IgD-negative memory B cell (primary cell): ENCODE measurements at regions not wholly inside any gene's neighbourhood (a gene's known extent, or its start where the extent isn't known, plus 50 kb on each side); places are given as distances from the start of the nearest gene placed in this dataset.
"Not testable (repeated sequence)": the region's sequence is repeated elsewhere in the genome, so short reads cannot be mapped to it uniquely, and the experiment has no call there.

Source experiments
- H3K27ac Mint-ChIP-seq, 3 donors: one replicate each; pipeline ENCODE4 v1.8.0; 2020 to 2022; ENCODE audit warnings: mild to moderate bottlenecking in 3 of 3, mixed read lengths in 3 of 3, moderate library complexity in 1 of 3
- H3K27me3 Mint-ChIP-seq: one replicate; pipeline ENCODE4 v1.8.0; 2021; ENCODE audit warnings: mixed read lengths
- H3K36me3 Mint-ChIP-seq: one replicate; pipeline ENCODE4 v1.8.0; 2020; ENCODE audit warnings: mild to moderate bottlenecking, mixed read lengths
- H3K4me1 Mint-ChIP-seq, 3 donors: one replicate each; pipeline ENCODE4 v1.8.0; 2020 to 2022; ENCODE audit warnings: mixed read lengths in 3 of 3, mild to moderate bottlenecking in 1 of 3
- H3K4me3 Mint-ChIP-seq, 4 donors: one replicate each; pipeline ENCODE4 v1.8.0; 2020 to 2022; ENCODE audit warnings: mild to moderate bottlenecking in 4 of 4, mixed read lengths in 4 of 4, moderate library complexity in 3 of 4
- H3K9me3 Mint-ChIP-seq, 3 donors: one replicate each; pipeline ENCODE4 v1.8.0; 2020 to 2021; ENCODE audit warnings: mixed read lengths in 3 of 3, mild to moderate bottlenecking in 1 of 3

GRCh38 chr1:177634151-177634550, 335.7 kb downstream of the SEC16B start:
- not testable (repeated sequence) for H3K4me3 Mint-ChIP-seq, H3K4me1 Mint-ChIP-seq, H3K36me3 Mint-ChIP-seq, H3K27ac Mint-ChIP-seq, H3K27me3 Mint-ChIP-seq, H3K9me3 Mint-ChIP-seq

DNA sequence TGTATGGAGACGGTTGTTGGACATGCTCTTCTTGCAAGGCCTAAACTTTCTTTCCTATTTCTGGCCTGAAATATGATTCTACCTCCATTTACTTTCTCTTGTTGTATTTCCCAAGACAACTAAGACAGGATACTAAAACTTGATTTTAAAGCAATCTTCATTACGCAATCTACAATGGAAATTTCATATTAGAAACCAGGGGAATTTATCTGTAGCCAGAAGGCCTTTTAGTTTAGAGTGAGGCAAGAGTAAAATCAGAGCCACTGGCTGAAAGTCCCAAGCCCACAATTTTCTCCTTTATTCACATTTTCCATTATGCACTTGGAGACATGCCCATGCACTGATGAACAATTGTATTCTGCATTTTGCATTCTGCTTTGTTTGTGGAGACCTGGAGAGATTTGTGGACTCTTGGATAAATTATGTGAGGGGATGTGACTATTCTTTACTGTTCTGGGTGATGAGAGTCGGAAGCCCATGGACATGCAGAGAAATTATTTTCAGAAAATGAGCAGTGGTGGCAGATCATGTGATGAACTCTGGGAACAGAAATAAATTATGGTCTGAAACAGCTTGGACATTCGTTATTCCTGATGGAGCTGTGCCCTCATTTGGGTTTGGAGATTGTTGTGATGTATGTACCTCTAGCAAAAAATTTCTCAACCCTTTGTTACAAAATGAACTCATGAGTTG, 336.8 kb downstream of the SEC16B start:
- H3K36me3 Mint-ChIP-seq: no peaks in the 10 kb centered on the region
- peaks cover 0 to 5% (median 3%) of the 10 kb centered on the region in 3 donors for H3K9me3 Mint-ChIP-seq
- H3K27me3 Mint-ChIP-seq: no peaks in the 10 kb centered on the region
- H3K27ac Mint-ChIP-seq: no peak overlapping the region
- H3K4me1 Mint-ChIP-seq: no peaks in the 10 kb centered on the region
- no peak overlapping the region for H3K4me3 Mint-ChIP-seq

GRCh38 chr1:177631770-177632169, 338.1 kb downstream of the SEC16B start:
- Mint-ChIP-seq H3K27ac (no peak overlapping the region), H3K9me3 (peaks cover 0 to 5% (median 3%) of the 10 kb centered on the region in 3 donors), H3K4me3 (no peak overlapping the region), H3K36me3 (no peaks in the 10 kb centered on the region), H3K27me3 (no peaks in the 10 kb centered on the region), H3K4me1 (no peaks in the 10 kb centered on the region)

GRCh38 chr1:177629526-177629925, 340.3 kb downstream of the SEC16B start:
- Mint-ChIP-seq H3K27ac (no peak overlapping the region), H3K4me3 (no peak overlapping the region), H3K4me1 (no peaks in the 10 kb centered on the region), H3K36me3 (no peaks in the 10 kb centered on the region), H3K27me3 (no peaks in the 10 kb centered on the region), H3K9me3 (peaks cover 3 to 8% (median 4%) of the 10 kb centered on the region in 3 donors)

- no peak overlapping the region for H3K4me3 Mint-ChIP-seq
- peaks cover 0 to 5% (median 4%) of the 10 kb centered on the region in 3 donors for H3K9me3 Mint-ChIP-seq
- no peak overlapping the region for H3K27ac Mint-ChIP-seq
- H3K4me1 Mint-ChIP-seq: no peaks in the 10 kb centered on the region
- H3K36me3 Mint-ChIP-seq: no peaks in the 10 kb centered on the region
- no peaks in the 10 kb centered on the region for H3K27me3 Mint-ChIP-seq
Observed at GRCh38 chr1:177627148-177627910, 342.5 kb downstream of the SEC16B start.

GRCh38 chr1:177620636-177621190, 349.1 kb downstream of the SEC16B start:
- Mint-ChIP-seq H3K27me3 (no peaks in the 10 kb centered on the region), H3K27ac (no peak overlapping the region), H3K9me3 (peaks cover 0 to 8% (median 3%) of the 10 kb centered on the region in 3 donors), H3K4me1 (no peaks in the 10 kb centered on the region), H3K36me3 (no peaks in the 10 kb centered on the region), H3K4me3 (no peak overlapping the region)

GRCh38 chr1:177615251-177615650, 354.6 kb downstream of the SEC16B start:
- peaks cover 0 to 2% (median 0%) of the 10 kb centered on the region in 3 donors for H3K9me3 Mint-ChIP-seq
- no peaks in the 10 kb centered on the region for H3K4me1 Mint-ChIP-seq
- no peak overlapping the region for H3K27ac Mint-ChIP-seq
- no peaks in the 10 kb centered on the region for H3K36me3 Mint-ChIP-seq
- H3K27me3 Mint-ChIP-seq: no peaks in the 10 kb centered on the region
- H3K4me3 Mint-ChIP-seq: no peak overlapping the region

DNA sequence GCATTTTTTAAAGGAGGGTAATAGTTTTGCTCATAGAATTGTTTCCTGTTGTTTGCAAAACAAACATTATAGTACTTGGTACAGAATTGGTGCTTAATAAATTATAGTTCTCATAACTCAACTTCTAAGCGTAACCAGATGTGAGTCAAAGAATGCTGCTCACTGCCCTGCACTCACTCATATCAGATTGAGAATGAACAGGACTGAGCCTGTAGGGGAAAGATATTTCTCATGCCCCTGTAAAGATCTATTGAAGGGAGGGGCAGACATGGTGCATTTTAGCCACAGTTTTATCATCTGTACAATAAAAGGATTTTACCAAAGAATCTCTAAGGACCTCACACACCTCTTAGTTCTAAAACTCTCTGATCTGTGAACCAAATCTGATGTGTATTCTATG, 358.5 kb downstream of the SEC16B start:
- no peak overlapping the region for H3K27ac Mint-ChIP-seq
- H3K4me3 Mint-ChIP-seq: no peak overlapping the region
- H3K4me1 Mint-ChIP-seq: no peaks in the 10 kb centered on the region
- H3K27me3 Mint-ChIP-seq: no peaks in the 10 kb centered on the region
- no peaks in the 10 kb centered on the region for H3K36me3 Mint-ChIP-seq
- H3K9me3 Mint-ChIP-seq: no peaks in the 10 kb centered on the region

GRCh38 chr1:177609953-177610352, 359.9 kb downstream of the SEC16B start:
- Mint-ChIP-seq H3K4me3 (no peak overlapping the region), H3K9me3 (peaks cover 0 to 2% (median 0%) of the 10 kb centered on the region in 3 donors), H3K36me3 (no peaks in the 10 kb centered on the region), H3K27ac (no peak overlapping the region), H3K27me3 (no peaks in the 10 kb centered on the region), H3K4me1 (no peaks in the 10 kb centered on the region)

GRCh38 chr1:177600936-177601335, 368.9 kb downstream of the SEC16B start:
- peaks cover 2 to 7% (median 5%) of the 10 kb centered on the region in 3 donors for H3K9me3 Mint-ChIP-seq
- no peak overlapping the region for H3K27ac Mint-ChIP-seq
- no peak overlapping the region for H3K4me3 Mint-ChIP-seq
- H3K36me3 Mint-ChIP-seq: no peaks in the 10 kb centered on the region
- H3K4me1 Mint-ChIP-seq: no peaks in the 10 kb centered on the region
- H3K27me3 Mint-ChIP-seq: no peaks in the 10 kb centered on the region

DNA sequence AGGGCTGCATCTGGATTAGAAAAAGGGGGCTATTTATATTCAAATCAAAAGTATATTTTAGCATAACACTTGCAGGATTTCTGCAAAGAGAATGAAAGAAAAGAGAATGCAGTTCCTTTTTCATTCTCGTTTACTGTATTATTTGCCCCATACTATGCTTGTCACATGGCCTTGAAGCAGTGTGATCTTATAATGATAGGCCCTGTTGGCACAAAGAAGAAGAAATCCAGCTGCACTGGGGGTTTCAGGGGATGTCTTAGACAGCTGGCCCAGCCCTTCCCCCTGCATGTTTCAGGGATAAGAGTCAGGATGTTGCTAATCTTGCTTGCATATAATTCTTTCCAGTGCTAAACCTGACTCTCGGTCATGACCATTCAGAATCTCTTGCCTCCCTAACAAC, 369.5 kb downstream of the SEC16B start:
- Mint-ChIP-seq H3K27me3 (no peaks in the 10 kb centered on the region), H3K4me1 (no peaks in the 10 kb centered on the region), H3K36me3 (no peaks in the 10 kb centered on the region), H3K4me3 (no peak overlapping the region), H3K9me3 (peaks cover 2 to 7% (median 5%) of the 10 kb centered on the region in 3 donors), H3K27ac (no peak overlapping the region)

DNA sequence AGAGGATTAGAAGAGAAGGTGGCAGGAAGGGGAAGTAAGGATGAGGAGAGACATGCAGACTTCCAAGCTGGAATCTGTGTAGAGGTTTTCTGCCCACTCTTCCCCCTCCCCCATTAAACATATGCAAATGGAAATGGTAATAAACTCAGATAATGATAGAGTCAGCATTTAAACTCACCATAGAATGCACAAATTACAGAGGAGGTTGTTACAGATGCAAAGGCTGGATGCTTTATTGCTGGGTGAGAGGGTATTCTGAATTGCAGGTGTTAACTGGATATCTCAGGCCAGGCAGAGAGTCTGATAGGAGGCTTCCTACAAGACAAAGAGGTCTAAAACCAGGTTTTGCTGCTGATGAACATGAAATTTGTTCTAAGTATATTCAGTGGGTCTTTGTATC, 372.5 kb downstream of the SEC16B start:
- no peaks in the 10 kb centered on the region for H3K36me3 Mint-ChIP-seq
- no peak overlapping the region for H3K27ac Mint-ChIP-seq
- H3K4me1 Mint-ChIP-seq: no peaks in the 10 kb centered on the region
- no peak overlapping the region for H3K4me3 Mint-ChIP-seq
- no peaks in the 10 kb centered on the region for H3K9me3 Mint-ChIP-seq
- no peaks in the 10 kb centered on the region for H3K27me3 Mint-ChIP-seq

GRCh38 chr1:177596485-177596884, 373.4 kb downstream of the SEC16B start:
- no peak overlapping the region for H3K4me3 Mint-ChIP-seq
- no peaks in the 10 kb centered on the region for H3K36me3 Mint-ChIP-seq
- no peak overlapping the region for H3K27ac Mint-ChIP-seq
- H3K9me3 Mint-ChIP-seq: no peaks in the 10 kb centered on the region
- H3K27me3 Mint-ChIP-seq: no peaks in the 10 kb centered on the region
- H3K4me1 Mint-ChIP-seq: no peaks in the 10 kb centered on the region

DNA sequence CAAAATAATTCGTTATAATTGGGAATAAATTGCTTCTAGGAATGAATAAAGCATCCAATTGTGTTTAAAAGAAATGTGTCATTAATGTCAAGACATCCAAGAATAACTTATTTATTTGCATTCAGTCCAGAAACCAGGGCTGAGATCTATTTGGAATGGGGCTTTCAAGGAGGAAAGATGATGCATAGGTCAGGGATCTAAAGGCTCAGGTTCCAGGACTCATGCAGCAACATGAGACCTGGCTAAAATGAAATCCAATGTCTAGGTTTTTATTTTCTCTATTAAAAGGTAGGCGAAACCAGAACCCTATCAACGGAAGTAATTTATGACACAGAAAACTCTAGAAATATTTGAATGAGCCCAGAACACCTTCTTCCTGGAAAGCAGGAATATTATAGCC, 376.8 kb downstream of the SEC16B start:
- no peaks in the 10 kb centered on the region for H3K4me1 Mint-ChIP-seq
- no peak overlapping the region for H3K4me3 Mint-ChIP-seq
- no peaks in the 10 kb centered on the region for H3K27me3 Mint-ChIP-seq
- H3K36me3 Mint-ChIP-seq: no peaks in the 10 kb centered on the region
- H3K9me3 Mint-ChIP-seq: no peaks in the 10 kb centered on the region
- H3K27ac Mint-ChIP-seq: no peak overlapping the region

GRCh38 chr1:177592624-177593023, 377.2 kb downstream of the SEC16B start:
- no peaks in the 10 kb centered on the region for H3K4me1 Mint-ChIP-seq
- H3K36me3 Mint-ChIP-seq: no peaks in the 10 kb centered on the region
- H3K4me3 Mint-ChIP-seq: no peak overlapping the region
- no peaks in the 10 kb centered on the region for H3K27me3 Mint-ChIP-seq
- H3K27ac Mint-ChIP-seq: no peak overlapping the region
- H3K9me3 Mint-ChIP-seq: no peaks in the 10 kb centered on the region

- peak overlapping the region in 1 of 3 donors; percentile 71 for H3K27ac Mint-ChIP-seq
- no peaks in the 10 kb centered on the region for H3K27me3 Mint-ChIP-seq
- no peaks in the 10 kb centered on the region for H3K36me3 Mint-ChIP-seq
- no peak overlapping the region for H3K4me3 Mint-ChIP-seq
- peaks cover 0 to 2% (median 0%) of the 10 kb centered on the region in 3 donors for H3K9me3 Mint-ChIP-seq
- H3K4me1 Mint-ChIP-seq: no peaks in the 10 kb centered on the region
Observed at GRCh38 chr1:177591155-177591554, 378.7 kb downstream of the SEC16B start.
